ENCODE measurements at regions not wholly inside any gene's neighbourhood (a gene's known extent, or its start where the extent isn't known, plus 50 kb on each side); places are given as distances from the start of the nearest gene placed in this dataset.

- H3K36me3 ChIP-seq (ENCODE audit: control insufficient read depth in 2 of 2, insufficient read depth in 1 of 2, low read length in 2 of 2), result no peaks in the 10 kb centered on the region
- no peaks in the 10 kb centered on the region for H3K9me3 ChIP-seq (ENCODE audit: control insufficient read depth, insufficient read depth, low read depth, low read length)
- TF ChIP-seq ZXDB (tag by site-specific recombination; IDR thresholded peaks at IDR 0.05), result no peak
- CTCF ChIA-PET, result no interaction called here
- POLR2A ChIA-PET, result no interaction called here
- no peak overlapping the region for H3K4me3 ChIP-seq (ENCODE audit: low read depth, low read length)
- no peak overlapping the region for H3K27ac ChIP-seq (ENCODE audit: extremely low read depth, low read depth, low read length)
- no peaks in the 10 kb centered on the region for H3K4me1 ChIP-seq (ENCODE audit: control insufficient read depth, insufficient read depth, low read length)
Observed at GRCh38 chr10:6978187-6978627, 398.1 kb upstream of the PRKCQ start.

- TF ChIP-seq MYNN (tag by site-specific recombination; IDR thresholded peaks at IDR 0.05; ENCODE audit: borderline replicate concordance) (no peak), PRDM1 (tag by site-specific recombination; IDR thresholded peaks at IDR 0.05) (no peak), ZNF571 (tag by site-specific recombination; IDR thresholded peaks at IDR 0.05) (no peak), OSR2 (tag by site-specific recombination; IDR thresholded peaks at IDR 0.05) (no peak), HIC1 (tag by site-specific recombination; IDR thresholded peaks at IDR 0.05) (no peak), ZNF548 (tag by site-specific recombination; IDR thresholded peaks at IDR 0.05) (no peak), SP7 (tag by site-specific recombination; IDR thresholded peaks at IDR 0.05) (no peak), ZNF747 (tag by site-specific recombination; IDR thresholded peaks at IDR 0.05) (no peak), ZBTB8A (tag by site-specific recombination; IDR thresholded peaks at IDR 0.05) (no peak), ZEB2 (tag by site-specific recombination; IDR thresholded peaks at IDR 0.05) (no peak)
- no peak overlapping the region for H3K4me3 ChIP-seq (ENCODE audit: low read depth, low read length)
- CTCF ChIA-PET, result no interaction called here
- no peak overlapping the region for H3K27ac ChIP-seq (ENCODE audit: extremely low read depth, low read depth, low read length)
- H3K36me3 ChIP-seq (ENCODE audit: control insufficient read depth in 2 of 2, insufficient read depth in 1 of 2, low read length in 2 of 2), result no peaks in the 10 kb centered on the region
- H3K9me3 ChIP-seq (ENCODE audit: control insufficient read depth, insufficient read depth, low read depth, low read length), result no peaks in the 10 kb centered on the region
- H3K4me1 ChIP-seq (ENCODE audit: control insufficient read depth, insufficient read depth, low read length), result no peaks in the 10 kb centered on the region
- POLR2A ChIA-PET, result no interaction called here
Observed at GRCh38 chr10:6977398-6978186, 397.5 kb upstream of the PRKCQ start.

- no peak overlapping the region for H3K27ac ChIP-seq (ENCODE audit: extremely low read depth, low read depth, low read length)
- POLR2A ChIA-PET, result no interaction called here
- no peaks in the 10 kb centered on the region for H3K4me1 ChIP-seq (ENCODE audit: control insufficient read depth, insufficient read depth, low read length)
- H3K4me3 ChIP-seq (ENCODE audit: low read depth, low read length), result no peak overlapping the region
- no peaks in the 10 kb centered on the region for H3K9me3 ChIP-seq (ENCODE audit: control insufficient read depth, insufficient read depth, low read depth, low read length)
- CTCF ChIA-PET, result no interaction called here
- no peaks in the 10 kb centered on the region for H3K36me3 ChIP-seq (ENCODE audit: control insufficient read depth in 2 of 2, insufficient read depth in 1 of 2, low read length in 2 of 2)
- TF ChIP-seq ZSCAN23 (tag by site-specific recombination; IDR thresholded peaks at IDR 0.05), result no peak
- no peak for TF ChIP-seq ZNF239 (tag by site-specific recombination; IDR thresholded peaks at IDR 0.05)
- no peak for TF ChIP-seq ZFP3 (tag by site-specific recombination; IDR thresholded peaks at IDR 0.05; ENCODE audit: low read depth)
- TF ChIP-seq ZNF121 (tag by site-specific recombination; IDR thresholded peaks at IDR 0.05), result no peak
- TF ChIP-seq ZXDB (tag by site-specific recombination; IDR thresholded peaks at IDR 0.05), result no peak
- no peak for TF ChIP-seq ZFP41 (tag by site-specific recombination; IDR thresholded peaks at IDR 0.05; ENCODE audit: borderline replicate concordance)
- no peak for TF ChIP-seq ZNF18 (tag by site-specific recombination; IDR thresholded peaks at IDR 0.05)
- TF ChIP-seq ZNF23 (tag by site-specific recombination; IDR thresholded peaks at IDR 0.05; ENCODE audit: borderline replicate concordance), result no peak
- no peak for TF ChIP-seq EGR2 (tag by site-specific recombination; IDR thresholded peaks at IDR 0.05; ENCODE audit: low read depth)
- TF ChIP-seq PRDM4 (tag by site-specific recombination; IDR thresholded peaks at IDR 0.05), result no peak
- TF ChIP-seq ZNF670 (tag by site-specific recombination; IDR thresholded peaks at IDR 0.05; ENCODE audit: low read depth), result no peak
- no peak for TF ChIP-seq ZNF747 (tag by site-specific recombination; IDR thresholded peaks at IDR 0.05)
- no peak for TF ChIP-seq ZNF501 (tag by site-specific recombination; IDR thresholded peaks at IDR 0.05)
- TF ChIP-seq ZNF280D (tag by site-specific recombination; IDR thresholded peaks at IDR 0.05), result no peak
Observed at GRCh38 chr10:6973899-6974298, 393.8 kb upstream of the PRKCQ start.

Data from HEK293 (cell line).